ENCODE measurements at regions not wholly inside any gene's neighbourhood (a gene's known extent, or its start where the extent isn't known, plus 50 kb on each side); places are given as distances from the start of the nearest gene placed in this dataset.

DNA sequence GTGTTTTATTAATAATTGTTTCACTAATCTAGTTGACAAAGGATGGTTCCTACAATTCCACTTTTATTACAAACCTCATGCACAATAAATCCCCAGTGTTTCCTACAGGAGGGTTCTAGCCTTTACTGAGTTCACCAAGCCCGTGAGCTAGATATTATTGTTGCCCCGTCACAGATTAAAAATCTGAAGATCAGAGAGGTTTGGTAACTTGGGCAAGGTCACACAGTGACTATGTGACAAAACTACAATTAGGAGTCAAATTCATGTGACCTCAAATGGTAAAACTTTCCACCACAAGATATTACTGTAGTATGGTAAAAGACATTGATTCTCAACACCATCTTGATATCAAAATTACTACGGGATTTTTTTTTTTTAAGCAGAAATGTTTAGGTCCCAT, 124.6 kb downstream of the BTC start:
- TF ChIP-seq ZC3H10 (CRISPR knock-in tag; IDR thresholded peaks at IDR 0.05) (no peak), SNAI2 (CRISPR knock-in tag; IDR thresholded peaks at IDR 0.05) (no peak), OSR1 (CRISPR knock-in tag; IDR thresholded peaks at IDR 0.05) (no peak), RARB (CRISPR knock-in tag; IDR thresholded peaks at IDR 0.05) (no peak), BACH2 (CRISPR knock-in tag; IDR thresholded peaks at IDR 0.05; ENCODE audit: borderline replicate concordance) (no peak), ZFP30 (CRISPR knock-in tag; IDR thresholded peaks at IDR 0.05) (no peak), ZNF70 (CRISPR knock-in tag; IDR thresholded peaks at IDR 0.05) (no peak), ISL1 (CRISPR knock-in tag; IDR thresholded peaks at IDR 0.05) (no peak), ZFP3 (CRISPR knock-in tag; IDR thresholded peaks at IDR 0.05) (no peak), CSDC2 (CRISPR knock-in tag; IDR thresholded peaks at IDR 0.05) (no peak), PPARA (CRISPR knock-in tag; IDR thresholded peaks at IDR 0.05; ENCODE audit: borderline replicate concordance) (no peak)
- TF ChIP-seq, protein P1, sequence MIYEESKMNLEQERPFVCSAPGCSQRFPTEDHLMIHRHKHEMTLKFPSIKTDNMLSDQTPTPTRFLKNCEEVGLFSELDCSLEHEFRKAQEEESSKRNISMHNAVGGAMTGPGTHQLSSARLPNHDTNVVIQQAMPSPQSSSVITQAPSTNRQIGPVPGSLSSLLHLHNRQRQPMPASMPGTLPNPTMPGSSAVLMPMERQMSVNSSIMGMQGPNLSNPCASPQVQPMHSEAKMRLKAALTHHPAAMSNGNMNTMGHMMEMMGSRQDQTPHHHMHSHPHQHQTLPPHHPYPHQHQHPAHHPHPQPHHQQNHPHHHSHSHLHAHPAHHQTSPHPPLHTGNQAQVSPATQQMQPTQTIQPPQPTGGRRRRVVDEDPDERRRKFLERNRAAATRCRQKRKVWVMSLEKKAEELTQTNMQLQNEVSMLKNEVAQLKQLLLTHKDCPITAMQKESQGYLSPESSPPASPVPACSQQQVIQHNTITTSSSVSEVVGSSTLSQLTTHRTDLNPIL (CRISPR knock-in tag; IDR thresholded peaks at IDR 0.05; ENCODE audit: low read depth) = no peak
- TF ChIP-seq, protein P2, sequence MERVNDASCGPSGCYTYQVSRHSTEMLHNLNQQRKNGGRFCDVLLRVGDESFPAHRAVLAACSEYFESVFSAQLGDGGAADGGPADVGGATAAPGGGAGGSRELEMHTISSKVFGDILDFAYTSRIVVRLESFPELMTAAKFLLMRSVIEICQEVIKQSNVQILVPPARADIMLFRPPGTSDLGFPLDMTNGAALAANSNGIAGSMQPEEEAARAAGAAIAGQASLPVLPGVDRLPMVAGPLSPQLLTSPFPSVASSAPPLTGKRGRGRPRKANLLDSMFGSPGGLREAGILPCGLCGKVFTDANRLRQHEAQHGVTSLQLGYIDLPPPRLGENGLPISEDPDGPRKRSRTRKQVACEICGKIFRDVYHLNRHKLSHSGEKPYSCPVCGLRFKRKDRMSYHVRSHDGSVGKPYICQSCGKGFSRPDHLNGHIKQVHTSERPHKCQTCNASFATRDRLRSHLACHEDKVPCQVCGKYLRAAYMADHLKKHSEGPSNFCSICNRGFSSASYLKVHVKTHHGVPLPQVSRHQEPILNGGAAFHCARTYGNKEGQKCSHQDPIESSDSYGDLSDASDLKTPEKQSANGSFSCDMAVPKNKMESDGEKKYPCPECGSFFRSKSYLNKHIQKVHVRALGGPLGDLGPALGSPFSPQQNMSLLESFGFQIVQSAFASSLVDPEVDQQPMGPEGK (CRISPR knock-in tag; IDR thresholded peaks at IDR 0.05; ENCODE audit: borderline replicate concordance) = no peak
- TF ChIP-seq, protein P3, sequence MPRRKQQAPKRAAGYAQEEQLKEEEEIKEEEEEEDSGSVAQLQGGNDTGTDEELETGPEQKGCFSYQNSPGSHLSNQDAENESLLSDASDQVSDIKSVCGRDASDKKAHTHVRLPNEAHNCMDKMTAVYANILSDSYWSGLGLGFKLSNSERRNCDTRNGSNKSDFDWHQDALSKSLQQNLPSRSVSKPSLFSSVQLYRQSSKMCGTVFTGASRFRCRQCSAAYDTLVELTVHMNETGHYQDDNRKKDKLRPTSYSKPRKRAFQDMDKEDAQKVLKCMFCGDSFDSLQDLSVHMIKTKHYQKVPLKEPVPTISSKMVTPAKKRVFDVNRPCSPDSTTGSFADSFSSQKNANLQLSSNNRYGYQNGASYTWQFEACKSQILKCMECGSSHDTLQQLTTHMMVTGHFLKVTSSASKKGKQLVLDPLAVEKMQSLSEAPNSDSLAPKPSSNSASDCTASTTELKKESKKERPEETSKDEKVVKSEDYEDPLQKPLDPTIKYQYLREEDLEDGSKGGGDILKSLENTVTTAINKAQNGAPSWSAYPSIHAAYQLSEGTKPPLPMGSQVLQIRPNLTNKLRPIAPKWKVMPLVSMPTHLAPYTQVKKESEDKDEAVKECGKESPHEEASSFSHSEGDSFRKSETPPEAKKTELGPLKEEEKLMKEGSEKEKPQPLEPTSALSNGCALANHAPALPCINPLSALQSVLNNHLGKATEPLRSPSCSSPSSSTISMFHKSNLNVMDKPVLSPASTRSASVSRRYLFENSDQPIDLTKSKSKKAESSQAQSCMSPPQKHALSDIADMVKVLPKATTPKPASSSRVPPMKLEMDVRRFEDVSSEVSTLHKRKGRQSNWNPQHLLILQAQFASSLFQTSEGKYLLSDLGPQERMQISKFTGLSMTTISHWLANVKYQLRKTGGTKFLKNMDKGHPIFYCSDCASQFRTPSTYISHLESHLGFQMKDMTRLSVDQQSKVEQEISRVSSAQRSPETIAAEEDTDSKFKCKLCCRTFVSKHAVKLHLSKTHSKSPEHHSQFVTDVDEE (CRISPR knock-in tag; IDR thresholded peaks at IDR 0.05) = no peak
- TF ChIP-seq, protein P4, sequence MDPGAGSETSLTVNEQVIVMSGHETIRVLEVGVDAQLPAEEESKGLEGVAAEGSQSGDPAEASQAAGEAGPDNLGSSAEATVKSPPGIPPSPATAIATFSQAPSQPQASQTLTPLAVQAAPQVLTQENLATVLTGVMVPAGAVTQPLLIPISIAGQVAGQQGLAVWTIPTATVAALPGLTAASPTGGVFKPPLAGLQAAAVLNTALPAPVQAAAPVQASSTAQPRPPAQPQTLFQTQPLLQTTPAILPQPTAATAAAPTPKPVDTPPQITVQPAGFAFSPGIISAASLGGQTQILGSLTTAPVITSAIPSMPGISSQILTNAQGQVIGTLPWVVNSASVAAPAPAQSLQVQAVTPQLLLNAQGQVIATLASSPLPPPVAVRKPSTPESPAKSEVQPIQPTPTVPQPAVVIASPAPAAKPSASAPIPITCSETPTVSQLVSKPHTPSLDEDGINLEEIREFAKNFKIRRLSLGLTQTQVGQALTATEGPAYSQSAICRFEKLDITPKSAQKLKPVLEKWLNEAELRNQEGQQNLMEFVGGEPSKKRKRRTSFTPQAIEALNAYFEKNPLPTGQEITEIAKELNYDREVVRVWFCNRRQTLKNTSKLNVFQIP (CRISPR knock-in tag; IDR thresholded peaks at IDR 0.05; ENCODE audit: borderline replicate concordance, low read depth) = no peak
- no peak for ATAC-seq

DNA sequence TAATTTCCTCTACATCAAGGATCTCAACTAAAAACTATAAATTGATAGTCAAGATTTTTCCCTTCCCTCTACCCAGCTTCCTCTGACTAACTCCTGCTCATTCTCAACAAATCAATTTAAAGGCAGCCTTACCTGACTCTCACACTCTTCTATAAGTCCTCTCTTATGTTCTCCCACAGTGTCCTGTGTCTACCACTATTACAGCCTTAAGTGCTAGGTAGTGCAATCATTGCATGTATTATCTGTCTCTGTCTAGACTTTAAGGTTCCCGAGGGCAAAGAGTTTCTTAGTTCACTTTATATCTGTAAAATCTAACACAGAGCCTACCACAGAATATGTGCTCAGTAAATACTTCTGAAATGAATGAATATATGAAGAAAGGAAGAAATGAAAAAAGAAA, 123.7 kb downstream of the BTC start:
- ATAC-seq = no peak
- TF ChIP-seq ISL1 (CRISPR knock-in tag; IDR thresholded peaks at IDR 0.05) = no peak
- no peak for TF ChIP-seq TCF4 (CRISPR knock-in tag; IDR thresholded peaks at IDR 0.05; ENCODE audit: borderline replicate concordance)
- no peak for TF ChIP-seq BACH2 (CRISPR knock-in tag; IDR thresholded peaks at IDR 0.05; ENCODE audit: borderline replicate concordance)
- TF ChIP-seq ZFP3 (CRISPR knock-in tag; IDR thresholded peaks at IDR 0.05) = no peak
- TF ChIP-seq, protein P5, sequence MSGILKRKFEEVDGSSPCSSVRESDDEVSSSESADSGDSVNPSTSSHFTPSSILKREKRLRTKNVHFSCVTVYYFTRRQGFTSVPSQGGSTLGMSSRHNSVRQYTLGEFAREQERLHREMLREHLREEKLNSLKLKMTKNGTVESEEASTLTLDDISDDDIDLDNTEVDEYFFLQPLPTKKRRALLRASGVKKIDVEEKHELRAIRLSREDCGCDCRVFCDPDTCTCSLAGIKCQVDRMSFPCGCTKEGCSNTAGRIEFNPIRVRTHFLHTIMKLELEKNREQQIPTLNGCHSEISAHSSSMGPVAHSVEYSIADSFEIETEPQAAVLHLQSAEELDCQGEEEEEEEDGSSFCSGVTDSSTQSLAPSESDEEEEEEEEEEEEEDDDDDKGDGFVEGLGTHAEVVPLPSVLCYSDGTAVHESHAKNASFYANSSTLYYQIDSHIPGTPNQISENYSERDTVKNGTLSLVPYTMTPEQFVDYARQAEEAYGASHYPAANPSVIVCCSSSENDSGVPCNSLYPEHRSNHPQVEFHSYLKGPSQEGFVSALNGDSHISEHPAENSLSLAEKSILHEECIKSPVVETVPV (CRISPR knock-in tag; IDR thresholded peaks at IDR 0.05) = no peak
- no peak for TF ChIP-seq ZC3H10 (CRISPR knock-in tag; IDR thresholded peaks at IDR 0.05)
- no peak for TF ChIP-seq ZNF70 (CRISPR knock-in tag; IDR thresholded peaks at IDR 0.05)
- TF ChIP-seq, protein P4 (CRISPR knock-in tag; IDR thresholded peaks at IDR 0.05; ENCODE audit: borderline replicate concordance, low read depth) = no peak
- TF ChIP-seq CSDC2 (CRISPR knock-in tag; IDR thresholded peaks at IDR 0.05) = no peak
- TF ChIP-seq TOX (CRISPR knock-in tag; IDR thresholded peaks at IDR 0.05; ENCODE audit: borderline replicate concordance) = no peak
- no peak for TF ChIP-seq OSR1 (CRISPR knock-in tag; IDR thresholded peaks at IDR 0.05)
- TF ChIP-seq PPARA (CRISPR knock-in tag; IDR thresholded peaks at IDR 0.05; ENCODE audit: borderline replicate concordance) = no peak
- no peak for TF ChIP-seq RARB (CRISPR knock-in tag; IDR thresholded peaks at IDR 0.05)
- TF ChIP-seq ZNF8 (CRISPR knock-in tag; IDR thresholded peaks at IDR 0.05) = no peak
- no peak for TF ChIP-seq GLIS3 (CRISPR knock-in tag; IDR thresholded peaks at IDR 0.05)
- TF ChIP-seq, protein P3 (CRISPR knock-in tag; IDR thresholded peaks at IDR 0.05) = no peak
- TF ChIP-seq ZNF565 (CRISPR knock-in tag; conservative IDR thresholded peaks at IDR 0.05; ENCODE audit: low read depth) = no peak
- TF ChIP-seq ESRRG (CRISPR knock-in tag; IDR thresholded peaks at IDR 0.05) = no peak
- TF ChIP-seq, protein P1 (CRISPR knock-in tag; IDR thresholded peaks at IDR 0.05; ENCODE audit: low read depth) = no peak

Data from SK-N-SH treated with all-trans-retinoic acid at 6 μM for 48 hours (cell line).